ENCODE measurements at regions not wholly inside any gene's neighbourhood (a gene's known extent, or its start where the extent isn't known, plus 50 kb on each side); places are given as distances from the start of the nearest gene placed in this dataset.
A peak's percentile ranks its signal among the peaks of the same experiment; 100 is the strongest.

- Histone ChIP-seq H3K9ac (ENCODE audit: low read depth in 1 of 2, low read length in 2 of 2) (no peak overlapping the region), H3K4me1 (ENCODE audit: control insufficient read depth in 4 of 4, insufficient read depth in 4 of 4, low read length in 3 of 4) (peaks cover 0 to 15% (median 8%) of the 10 kb centered on the region in 4 donors), H3K36me3 (ENCODE audit: control insufficient read depth in 4 of 4, insufficient read depth in 3 of 4, low read depth in 1 of 4, low read length in 3 of 4) (no peaks in the 10 kb centered on the region), H3K9me3 (ENCODE audit: control insufficient read depth in 4 of 4, low read length in 3 of 4) (no peaks in the 10 kb centered on the region), H3K4me3 (ENCODE audit: low read depth in 1 of 3, low read length in 3 of 3) (no peak overlapping the region), H3K27ac (ENCODE audit: low read depth in 1 of 2, low read length in 2 of 2) (no peak overlapping the region), H3K27me3 (ENCODE audit: control insufficient read depth in 4 of 4, insufficient read depth in 4 of 4, low read length in 3 of 4) (no peaks in the 10 kb centered on the region)
- WGBS: 88% methylated on average over 2 of the region's 2 CpGs
- no peak for DNase-seq (ENCODE audit: low spot score)
- TF ChIP-seq, protein P1, sequence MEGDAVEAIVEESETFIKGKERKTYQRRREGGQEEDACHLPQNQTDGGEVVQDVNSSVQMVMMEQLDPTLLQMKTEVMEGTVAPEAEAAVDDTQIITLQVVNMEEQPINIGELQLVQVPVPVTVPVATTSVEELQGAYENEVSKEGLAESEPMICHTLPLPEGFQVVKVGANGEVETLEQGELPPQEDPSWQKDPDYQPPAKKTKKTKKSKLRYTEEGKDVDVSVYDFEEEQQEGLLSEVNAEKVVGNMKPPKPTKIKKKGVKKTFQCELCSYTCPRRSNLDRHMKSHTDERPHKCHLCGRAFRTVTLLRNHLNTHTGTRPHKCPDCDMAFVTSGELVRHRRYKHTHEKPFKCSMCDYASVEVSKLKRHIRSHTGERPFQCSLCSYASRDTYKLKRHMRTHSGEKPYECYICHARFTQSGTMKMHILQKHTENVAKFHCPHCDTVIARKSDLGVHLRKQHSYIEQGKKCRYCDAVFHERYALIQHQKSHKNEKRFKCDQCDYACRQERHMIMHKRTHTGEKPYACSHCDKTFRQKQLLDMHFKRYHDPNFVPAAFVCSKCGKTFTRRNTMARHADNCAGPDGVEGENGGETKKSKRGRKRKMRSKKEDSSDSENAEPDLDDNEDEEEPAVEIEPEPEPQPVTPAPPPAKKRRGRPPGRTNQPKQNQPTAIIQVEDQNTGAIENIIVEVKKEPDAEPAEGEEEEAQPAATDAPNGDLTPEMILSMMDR (IDR thresholded peaks at IDR 0.05; ENCODE audit: low read depth, low read length, missing input control): no peak
- TF ChIP-seq MAX (IDR thresholded peaks at IDR 0.05): no peak
- TF ChIP-seq HNF4G (IDR thresholded peaks at IDR 0.05): no peak
- no peak for TF ChIP-seq YY1 (IDR thresholded peaks at IDR 0.05)
- TF ChIP-seq, protein P2, sequence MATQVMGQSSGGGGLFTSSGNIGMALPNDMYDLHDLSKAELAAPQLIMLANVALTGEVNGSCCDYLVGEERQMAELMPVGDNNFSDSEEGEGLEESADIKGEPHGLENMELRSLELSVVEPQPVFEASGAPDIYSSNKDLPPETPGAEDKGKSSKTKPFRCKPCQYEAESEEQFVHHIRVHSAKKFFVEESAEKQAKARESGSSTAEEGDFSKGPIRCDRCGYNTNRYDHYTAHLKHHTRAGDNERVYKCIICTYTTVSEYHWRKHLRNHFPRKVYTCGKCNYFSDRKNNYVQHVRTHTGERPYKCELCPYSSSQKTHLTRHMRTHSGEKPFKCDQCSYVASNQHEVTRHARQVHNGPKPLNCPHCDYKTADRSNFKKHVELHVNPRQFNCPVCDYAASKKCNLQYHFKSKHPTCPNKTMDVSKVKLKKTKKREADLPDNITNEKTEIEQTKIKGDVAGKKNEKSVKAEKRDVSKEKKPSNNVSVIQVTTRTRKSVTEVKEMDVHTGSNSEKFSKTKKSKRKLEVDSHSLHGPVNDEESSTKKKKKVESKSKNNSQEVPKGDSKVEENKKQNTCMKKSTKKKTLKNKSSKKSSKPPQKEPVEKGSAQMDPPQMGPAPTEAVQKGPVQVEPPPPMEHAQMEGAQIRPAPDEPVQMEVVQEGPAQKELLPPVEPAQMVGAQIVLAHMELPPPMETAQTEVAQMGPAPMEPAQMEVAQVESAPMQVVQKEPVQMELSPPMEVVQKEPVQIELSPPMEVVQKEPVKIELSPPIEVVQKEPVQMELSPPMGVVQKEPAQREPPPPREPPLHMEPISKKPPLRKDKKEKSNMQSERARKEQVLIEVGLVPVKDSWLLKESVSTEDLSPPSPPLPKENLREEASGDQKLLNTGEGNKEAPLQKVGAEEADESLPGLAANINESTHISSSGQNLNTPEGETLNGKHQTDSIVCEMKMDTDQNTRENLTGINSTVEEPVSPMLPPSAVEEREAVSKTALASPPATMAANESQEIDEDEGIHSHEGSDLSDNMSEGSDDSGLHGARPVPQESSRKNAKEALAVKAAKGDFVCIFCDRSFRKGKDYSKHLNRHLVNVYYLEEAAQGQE (IDR thresholded peaks at IDR 0.05): no peak
- no peak for TF ChIP-seq SP1 (IDR thresholded peaks at IDR 0.05)
- TF ChIP-seq JUND (IDR thresholded peaks at IDR 0.05): no peak
- TF ChIP-seq GABPA (IDR thresholded peaks at IDR 0.05 in 1 of 2, conservative IDR thresholded peaks at IDR 0.05 in 1 of 2): no peak
- TF ChIP-seq FOXA2 (IDR thresholded peaks at IDR 0.05): no peak
- no peak for TF ChIP-seq FOXA1 (IDR thresholded peaks at IDR 0.05)
- TF ChIP-seq ATF3 (IDR thresholded peaks at IDR 0.05): no peak
Observed at GRCh38 chr6:130574146-130574545, 208.3 kb downstream of the TMEM200A start.

DNA sequence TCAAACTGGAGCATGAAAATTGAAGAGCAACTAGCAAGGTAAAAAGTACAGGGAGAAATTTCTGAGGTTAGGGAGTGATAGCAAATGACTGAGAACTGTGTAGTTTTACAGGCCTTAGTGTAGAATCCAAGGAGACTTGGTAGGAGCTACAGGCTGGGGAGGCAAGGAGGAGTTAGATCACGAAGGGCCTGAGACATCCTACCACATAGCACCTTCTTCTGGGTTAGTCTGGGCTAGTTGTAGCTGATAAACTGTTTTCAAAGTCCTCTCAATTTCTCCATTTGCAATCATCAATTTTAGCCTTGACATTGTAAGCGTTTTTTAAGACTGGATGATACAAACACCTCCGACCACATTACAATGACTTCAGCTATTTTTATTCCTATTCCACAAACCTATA is 209.7 kb downstream of the TMEM200A start:
- H3K36me3 ChIP-seq (ENCODE audit: control insufficient read depth in 4 of 4, insufficient read depth in 3 of 4, low read depth in 1 of 4, low read length in 3 of 4): no peaks in the 10 kb centered on the region
- DNase-seq (ENCODE audit: low spot score): no peak
- no peaks in the 10 kb centered on the region for H3K27me3 ChIP-seq (ENCODE audit: control insufficient read depth in 4 of 4, insufficient read depth in 4 of 4, low read length in 3 of 4)
- H3K9ac ChIP-seq (ENCODE audit: low read depth in 1 of 2, low read length in 2 of 2): no peak overlapping the region
- peaks cover 0 to 15% (median 8%) of the 10 kb centered on the region in 4 donors for H3K4me1 ChIP-seq (ENCODE audit: control insufficient read depth in 4 of 4, insufficient read depth in 4 of 4, low read length in 3 of 4)
- TF ChIP-seq JUND (IDR thresholded peaks at IDR 0.05) (no peak), MAX (IDR thresholded peaks at IDR 0.05) (no peak), GABPA (IDR thresholded peaks at IDR 0.05 in 1 of 2, conservative IDR thresholded peaks at IDR 0.05 in 1 of 2) (no peak)
- H3K27ac ChIP-seq (ENCODE audit: low read depth in 1 of 2, low read length in 2 of 2): no peak overlapping the region
- H3K4me3 ChIP-seq (ENCODE audit: low read depth in 1 of 3, low read length in 3 of 3): no peak overlapping the region
- no peaks in the 10 kb centered on the region for H3K9me3 ChIP-seq (ENCODE audit: control insufficient read depth in 4 of 4, low read length in 3 of 4)
- 84% methylated on average over 3 of the region's 3 CpGs for WGBS

- H3K9me3 ChIP-seq (ENCODE audit: control insufficient read depth in 4 of 4, low read length in 3 of 4): no peaks in the 10 kb centered on the region
- WGBS: 54% methylated on average over 2 of the region's 2 CpGs
- H3K36me3 ChIP-seq (ENCODE audit: control insufficient read depth in 4 of 4, insufficient read depth in 3 of 4, low read depth in 1 of 4, low read length in 3 of 4): no peaks in the 10 kb centered on the region
- no peak for DNase-seq (ENCODE audit: low spot score)
- H3K9ac ChIP-seq (ENCODE audit: low read depth in 1 of 2, low read length in 2 of 2): no peak overlapping the region
- peaks cover 0 to 15% (median 8%) of the 10 kb centered on the region in 4 donors for H3K4me1 ChIP-seq (ENCODE audit: control insufficient read depth in 4 of 4, insufficient read depth in 4 of 4, low read length in 3 of 4)
- TF ChIP-seq, protein P3, sequence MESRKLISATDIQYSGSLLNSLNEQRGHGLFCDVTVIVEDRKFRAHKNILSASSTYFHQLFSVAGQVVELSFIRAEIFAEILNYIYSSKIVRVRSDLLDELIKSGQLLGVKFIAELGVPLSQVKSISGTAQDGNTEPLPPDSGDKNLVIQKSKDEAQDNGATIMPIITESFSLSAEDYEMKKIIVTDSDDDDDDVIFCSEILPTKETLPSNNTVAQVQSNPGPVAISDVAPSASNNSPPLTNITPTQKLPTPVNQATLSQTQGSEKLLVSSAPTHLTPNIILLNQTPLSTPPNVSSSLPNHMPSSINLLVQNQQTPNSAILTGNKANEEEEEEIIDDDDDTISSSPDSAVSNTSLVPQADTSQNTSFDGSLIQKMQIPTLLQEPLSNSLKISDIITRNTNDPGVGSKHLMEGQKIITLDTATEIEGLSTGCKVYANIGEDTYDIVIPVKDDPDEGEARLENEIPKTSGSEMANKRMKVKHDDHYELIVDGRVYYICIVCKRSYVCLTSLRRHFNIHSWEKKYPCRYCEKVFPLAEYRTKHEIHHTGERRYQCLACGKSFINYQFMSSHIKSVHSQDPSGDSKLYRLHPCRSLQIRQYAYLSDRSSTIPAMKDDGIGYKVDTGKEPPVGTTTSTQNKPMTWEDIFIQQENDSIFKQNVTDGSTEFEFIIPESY (IDR thresholded peaks at IDR 0.05): no peak
- TF ChIP-seq SP1 (IDR thresholded peaks at IDR 0.05) (peak; percentile 39), FOXA1 (IDR thresholded peaks at IDR 0.05) (no peak), RXRA (IDR thresholded peaks at IDR 0.05) (peak in 1 of 2 donors; percentile 24), JUND (IDR thresholded peaks at IDR 0.05) (no peak), YY1 (IDR thresholded peaks at IDR 0.05) (peak; percentile 32), HNF4A (conservative IDR thresholded peaks at IDR 0.05) (peak in 1 of 2 donors; percentile 20), ATF3 (IDR thresholded peaks at IDR 0.05) (no peak)
- H3K4me3 ChIP-seq (ENCODE audit: low read depth in 1 of 3, low read length in 3 of 3): no peak overlapping the region
- no peaks in the 10 kb centered on the region for H3K27me3 ChIP-seq (ENCODE audit: control insufficient read depth in 4 of 4, insufficient read depth in 4 of 4, low read length in 3 of 4)
- H3K27ac ChIP-seq (ENCODE audit: low read depth in 1 of 2, low read length in 2 of 2): no peak overlapping the region
Observed at GRCh38 chr6:130575971-130576370, 210.2 kb downstream of the TMEM200A start.
